ENCODE measurements at regions not wholly inside any gene's neighbourhood (a gene's known extent, or its start where the extent isn't known, plus 50 kb on each side); places are given as distances from the start of the nearest gene placed in this dataset.

DNA sequence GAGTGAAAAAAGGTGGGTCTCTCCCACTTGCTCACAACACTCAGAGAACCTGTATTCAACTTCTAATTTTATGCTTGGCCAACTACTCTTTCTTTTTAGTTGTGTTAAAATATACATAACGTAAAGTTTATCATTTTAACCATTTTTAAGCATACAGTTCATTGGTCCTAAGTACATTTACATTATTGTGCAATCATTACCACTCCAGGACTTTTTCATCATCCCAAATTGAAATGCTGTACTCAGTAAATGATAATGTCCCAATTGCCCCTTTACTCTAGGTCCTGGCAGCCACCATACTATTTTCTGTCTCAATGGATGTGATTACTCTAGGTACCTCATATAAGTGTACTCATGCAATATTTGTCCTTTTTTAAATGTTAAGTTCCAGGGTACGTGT is 212.3 kb upstream of the PLXNA2 start:
- Mint-ChIP-seq H3K9me3 (peaks cover 2% of the 10 kb centered on the region), H3K27me3 (peaks cover 4% of the 10 kb centered on the region), H3K4me3 (no peak overlapping the region), H3K36me3 (ENCODE audit: low read depth) (no peaks in the 10 kb centered on the region), H3K27ac (no peak overlapping the region), H3K4me1 (ENCODE audit: low read depth) (no peaks in the 10 kb centered on the region)
- DNase-seq (no peak), ATAC-seq (no peak)
- intact Hi-C loops (cut with micrococcal nuclease): no loop called here
- ChIA-PET POLR2A (no interaction called here), CTCF (no interaction called here)
- TF ChIP-seq, protein P1, sequence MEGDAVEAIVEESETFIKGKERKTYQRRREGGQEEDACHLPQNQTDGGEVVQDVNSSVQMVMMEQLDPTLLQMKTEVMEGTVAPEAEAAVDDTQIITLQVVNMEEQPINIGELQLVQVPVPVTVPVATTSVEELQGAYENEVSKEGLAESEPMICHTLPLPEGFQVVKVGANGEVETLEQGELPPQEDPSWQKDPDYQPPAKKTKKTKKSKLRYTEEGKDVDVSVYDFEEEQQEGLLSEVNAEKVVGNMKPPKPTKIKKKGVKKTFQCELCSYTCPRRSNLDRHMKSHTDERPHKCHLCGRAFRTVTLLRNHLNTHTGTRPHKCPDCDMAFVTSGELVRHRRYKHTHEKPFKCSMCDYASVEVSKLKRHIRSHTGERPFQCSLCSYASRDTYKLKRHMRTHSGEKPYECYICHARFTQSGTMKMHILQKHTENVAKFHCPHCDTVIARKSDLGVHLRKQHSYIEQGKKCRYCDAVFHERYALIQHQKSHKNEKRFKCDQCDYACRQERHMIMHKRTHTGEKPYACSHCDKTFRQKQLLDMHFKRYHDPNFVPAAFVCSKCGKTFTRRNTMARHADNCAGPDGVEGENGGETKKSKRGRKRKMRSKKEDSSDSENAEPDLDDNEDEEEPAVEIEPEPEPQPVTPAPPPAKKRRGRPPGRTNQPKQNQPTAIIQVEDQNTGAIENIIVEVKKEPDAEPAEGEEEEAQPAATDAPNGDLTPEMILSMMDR (IDR thresholded peaks at IDR 0.05): no peak

- Mint-ChIP-seq H3K27ac (no peak overlapping the region), H3K4me3 (no peak overlapping the region), H3K9me3 (peaks cover 2% of the 10 kb centered on the region), H3K4me1 (ENCODE audit: low read depth) (no peaks in the 10 kb centered on the region), H3K27me3 (peaks cover 3% of the 10 kb centered on the region), H3K36me3 (ENCODE audit: low read depth) (no peaks in the 10 kb centered on the region)
- intact Hi-C loops (cut with micrococcal nuclease): no loop called here
- ATAC-seq: no peak
- DNase-seq: no peak
- TF ChIP-seq, protein P1 (IDR thresholded peaks at IDR 0.05): no peak
- ChIA-PET CTCF (no interaction called here), POLR2A (no interaction called here)
These were observed 216.6 kb upstream of the PLXNA2 start for GRCh38 chr1:208460823-208461222.

DNA sequence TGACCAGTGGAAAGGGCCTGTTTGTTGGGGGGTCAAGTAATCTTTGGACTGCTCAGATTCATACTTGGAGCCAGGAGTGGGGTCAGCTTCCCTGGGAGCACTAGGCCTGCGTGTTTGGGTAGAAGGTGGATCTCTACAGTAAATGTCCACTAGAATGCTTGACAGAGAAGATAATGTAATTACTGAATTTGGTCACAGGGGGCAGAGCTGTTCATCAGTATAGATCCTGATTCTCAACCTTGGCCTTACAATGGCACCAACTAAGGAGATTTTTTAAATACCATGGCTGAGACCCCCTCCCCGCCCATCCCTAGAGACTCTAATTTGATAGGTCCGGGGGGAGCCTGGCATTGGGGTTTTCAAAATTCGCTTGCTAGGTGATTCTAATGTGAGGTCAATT is 217.5 kb upstream of the PLXNA2 start:
- POLR2A ChIA-PET: no interaction called here
- no peak overlapping the region for H3K27ac Mint-ChIP-seq
- intact Hi-C loops (cut with micrococcal nuclease): no loop called here
- H3K4me3 Mint-ChIP-seq: no peak overlapping the region
- H3K4me1 Mint-ChIP-seq (ENCODE audit: low read depth): no peaks in the 10 kb centered on the region
- peaks cover 2% of the 10 kb centered on the region for H3K9me3 Mint-ChIP-seq
- TF ChIP-seq, protein P1 (IDR thresholded peaks at IDR 0.05): peak; percentile 33
- ATAC-seq (no peak), DNase-seq (no peak)
- H3K27me3 Mint-ChIP-seq: peaks cover 3% of the 10 kb centered on the region
- CTCF ChIA-PET: no interaction called here
- H3K36me3 Mint-ChIP-seq (ENCODE audit: low read depth): no peaks in the 10 kb centered on the region

DNA sequence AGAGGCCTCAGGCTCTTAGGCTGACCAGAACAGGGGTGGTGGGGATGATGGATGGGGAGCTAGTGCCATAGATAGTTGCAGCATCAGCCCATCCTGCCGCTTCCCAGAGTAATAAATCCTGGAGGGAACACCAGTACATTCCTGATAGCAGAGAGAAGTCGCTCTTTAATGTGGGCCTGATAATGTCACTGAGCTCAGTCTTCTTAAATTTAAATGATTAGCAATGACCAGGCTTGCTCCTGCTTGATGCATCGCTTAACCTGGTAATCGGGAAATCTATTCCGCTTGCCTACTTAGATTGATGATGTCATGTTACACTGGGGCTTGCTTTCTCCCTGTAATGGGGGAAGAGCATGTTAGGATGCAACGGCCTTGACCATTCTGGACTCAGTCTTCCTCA is 218.6 kb upstream of the PLXNA2 start:
- ChIA-PET POLR2A (no interaction called here), CTCF (no interaction called here)
- Mint-ChIP-seq H3K27me3 (peaks cover 8% of the 10 kb centered on the region), H3K4me1 (ENCODE audit: low read depth) (no peaks in the 10 kb centered on the region), H3K9me3 (no peaks in the 10 kb centered on the region), H3K36me3 (ENCODE audit: low read depth) (no peaks in the 10 kb centered on the region), H3K4me3 (no peak overlapping the region), H3K27ac (no peak overlapping the region)
- TF ChIP-seq, protein P1 (IDR thresholded peaks at IDR 0.05): no peak
- intact Hi-C loops (cut with micrococcal nuclease): no loop called here
- no peak for DNase-seq
- no peak for ATAC-seq

DNA sequence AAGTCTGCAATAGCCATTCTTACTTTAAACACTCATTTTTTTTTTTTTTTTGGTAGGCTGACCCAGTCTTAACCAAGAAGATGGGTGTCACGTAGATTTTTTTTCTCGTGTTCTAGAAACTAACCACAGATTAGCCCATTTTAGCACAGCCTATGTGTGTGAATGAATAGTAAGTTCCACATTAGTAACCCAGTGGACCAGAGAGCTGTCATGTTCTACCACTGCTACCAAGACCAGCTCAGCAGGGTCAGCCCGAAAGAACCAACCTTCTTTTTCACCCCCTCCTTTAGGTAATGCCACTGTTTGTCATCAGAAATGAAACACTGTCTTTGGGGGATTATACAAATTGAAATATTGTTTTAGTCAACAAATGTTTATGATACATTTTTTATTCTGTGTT is 221.1 kb upstream of the PLXNA2 start:
- no peaks in the 10 kb centered on the region for H3K36me3 Mint-ChIP-seq (ENCODE audit: low read depth)
- TF ChIP-seq, protein P1 (IDR thresholded peaks at IDR 0.05): no peak
- peaks cover 8% of the 10 kb centered on the region for H3K27me3 Mint-ChIP-seq
- CTCF ChIA-PET: no interaction called here
- POLR2A ChIA-PET: no interaction called here
- H3K4me3 Mint-ChIP-seq: no peak overlapping the region
- H3K4me1 Mint-ChIP-seq (ENCODE audit: low read depth): no peaks in the 10 kb centered on the region
- intact Hi-C loops (cut with micrococcal nuclease): no loop called here
- no peaks in the 10 kb centered on the region for H3K9me3 Mint-ChIP-seq
- DNase-seq (no peak), ATAC-seq (no peak)
- no peak overlapping the region for H3K27ac Mint-ChIP-seq
